GM21381 (cell line): ENCODE measurements at regions not wholly inside any gene's neighbourhood (a gene's known extent, or its start where the extent isn't known, plus 50 kb on each side); places are given as distances from the start of the nearest gene placed in this dataset.
"Not testable (repeated sequence)": the region's sequence is repeated elsewhere in the genome, so short reads cannot be mapped to it uniquely, and the experiment has no call there.

Experiments
- ATAC-seq: cut with Tn5 transposase; IDR thresholded peaks from one replicate; pipeline ENCODE4 v1.9.1; 2021; ENCODE audit warnings: mild to moderate bottlenecking, moderate library complexity; ENCODE audit not compliant: unreplicated experiment

GRCh38 chr10:71081229-71081560, 131.2 kb upstream of the UNC5B start:
- no peak for ATAC-seq

GRCh38 chr10:71081912-71082311, 130.5 kb upstream of the UNC5B start:
- ATAC-seq: no peak

- ATAC-seq: no peak
These were observed 129.2 kb upstream of the UNC5B start for GRCh38 chr10:71082960-71083715.

- no peak for ATAC-seq
These were observed 128.7 kb upstream of the UNC5B start for GRCh38 chr10:71083716-71083975.

GRCh38 chr10:71084061-71084817, 128.1 kb upstream of the UNC5B start:
- no peak for ATAC-seq

GRCh38 chr10:71084818-71085126, 127.6 kb upstream of the UNC5B start:
- ATAC-seq: no peak

GRCh38 chr10:71085689-71086438, 126.5 kb upstream of the UNC5B start:
- ATAC-seq: no peak

- no peak for ATAC-seq
These were observed 125.8 kb upstream of the UNC5B start for GRCh38 chr10:71086439-71087080.

- no peak for ATAC-seq
These were observed 124.7 kb upstream of the UNC5B start for GRCh38 chr10:71087622-71088021.

GRCh38 chr10:71088054-71088453, 124.3 kb upstream of the UNC5B start:
- no peak for ATAC-seq

GRCh38 chr10:71088578-71088977, 123.8 kb upstream of the UNC5B start:
- not testable (repeated sequence) for ATAC-seq

GRCh38 chr10:71089162-71089561, 123.2 kb upstream of the UNC5B start:
- no peak for ATAC-seq

- ATAC-seq: no peak
These were observed 122.0 kb upstream of the UNC5B start for GRCh38 chr10:71090330-71090729.

- no peak for ATAC-seq
These were observed 121.6 kb upstream of the UNC5B start for GRCh38 chr10:71090801-71091200.

GRCh38 chr10:71092812-71093401, 119.5 kb upstream of the UNC5B start:
- no peak for ATAC-seq

GRCh38 chr10:71093531-71093930, 118.8 kb upstream of the UNC5B start:
- ATAC-seq: no peak

- ATAC-seq: no peak
These were observed 117.5 kb upstream of the UNC5B start for GRCh38 chr10:71094712-71095390.

GRCh38 chr10:71099731-71100361, 112.5 kb upstream of the UNC5B start:
- no peak for ATAC-seq

- ATAC-seq: no peak
These were observed 108.4 kb upstream of the UNC5B start for GRCh38 chr10:71103961-71104360.

- not testable (repeated sequence) for ATAC-seq
These were observed 106.2 kb upstream of the UNC5B start for GRCh38 chr10:71106151-71106550.
